GM13976 (cell line): ENCODE measurements at regions not wholly inside any gene's neighbourhood (a gene's known extent, or its start where the extent isn't known, plus 50 kb on each side); places are given as distances from the start of the nearest gene placed in this dataset.

Experiments
- DNase-seq: peaks from one replicate; pipeline ENCODE4 v3.0.0; 2012; ENCODE audit warnings: low spot score
- in situ Hi-C: fragments of 300-500 bp; cut with MboI; formaldehyde crosslinking; loops from one replicate; pipeline ENCODE4 v1.12.0; 2022; ENCODE audit warnings: low sequenced_read_pairs, mixed read lengths, inconsistent platforms; ENCODE audit not compliant: unreplicated experiment
- TF ChIP-seq, protein P1 (sequence below): IDR thresholded peaks from 2 replicates; pipeline ENCODE4 v1.5.1; 2012; ENCODE audit warnings: borderline replicate concordance, mild to moderate bottlenecking; ENCODE audit not compliant: insufficient read depth; ENCODE audit errors: extremely low read depth, missing control alignments, control extremely low read depth

GRCh38 chr4:125979950-125980349 is 665.2 kb downstream of the FAT4 start:
- TF ChIP-seq, protein P1, sequence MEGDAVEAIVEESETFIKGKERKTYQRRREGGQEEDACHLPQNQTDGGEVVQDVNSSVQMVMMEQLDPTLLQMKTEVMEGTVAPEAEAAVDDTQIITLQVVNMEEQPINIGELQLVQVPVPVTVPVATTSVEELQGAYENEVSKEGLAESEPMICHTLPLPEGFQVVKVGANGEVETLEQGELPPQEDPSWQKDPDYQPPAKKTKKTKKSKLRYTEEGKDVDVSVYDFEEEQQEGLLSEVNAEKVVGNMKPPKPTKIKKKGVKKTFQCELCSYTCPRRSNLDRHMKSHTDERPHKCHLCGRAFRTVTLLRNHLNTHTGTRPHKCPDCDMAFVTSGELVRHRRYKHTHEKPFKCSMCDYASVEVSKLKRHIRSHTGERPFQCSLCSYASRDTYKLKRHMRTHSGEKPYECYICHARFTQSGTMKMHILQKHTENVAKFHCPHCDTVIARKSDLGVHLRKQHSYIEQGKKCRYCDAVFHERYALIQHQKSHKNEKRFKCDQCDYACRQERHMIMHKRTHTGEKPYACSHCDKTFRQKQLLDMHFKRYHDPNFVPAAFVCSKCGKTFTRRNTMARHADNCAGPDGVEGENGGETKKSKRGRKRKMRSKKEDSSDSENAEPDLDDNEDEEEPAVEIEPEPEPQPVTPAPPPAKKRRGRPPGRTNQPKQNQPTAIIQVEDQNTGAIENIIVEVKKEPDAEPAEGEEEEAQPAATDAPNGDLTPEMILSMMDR: no peak

GRCh38 chr4:125983168-125983567 is 668.4 kb downstream of the FAT4 start:
- DNase-seq: no peak
- in situ Hi-C loops: no loop called here
- TF ChIP-seq, protein P1: no peak

More at GRCh38 chr4:125979950-125980349, 665.2 kb downstream of the FAT4 start:
- DNase-seq: no peak
- in situ Hi-C loops: no loop called here

DNA sequence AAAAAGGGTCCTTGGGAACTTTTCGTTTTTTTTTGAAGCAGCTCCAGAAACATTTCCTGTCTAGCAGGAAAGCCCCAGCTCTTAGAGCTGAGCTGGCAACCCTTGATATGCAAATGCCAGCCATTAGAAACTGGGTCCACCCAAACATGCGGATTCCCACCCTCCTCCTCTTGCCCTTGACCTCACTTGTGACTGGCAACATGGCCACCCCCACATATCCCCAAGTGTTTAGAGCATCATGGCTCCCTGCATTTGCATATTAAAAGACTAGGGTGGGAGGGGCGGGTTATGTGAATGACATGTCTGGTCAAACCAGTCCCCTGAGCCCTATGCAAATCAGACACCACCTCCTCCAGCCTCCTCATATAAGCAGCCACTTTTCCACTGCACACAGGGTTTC is 671.1 kb downstream of the FAT4 start:
- TF ChIP-seq, protein P1: no peak
- no peak for DNase-seq
- in situ Hi-C loops: no loop called here

GRCh38 chr4:125986307-125986706 is 671.6 kb downstream of the FAT4 start:
- in situ Hi-C loops: no loop called here
- TF ChIP-seq, protein P1: no peak
- no peak for DNase-seq

GRCh38 chr4:125988464-125988863 is 673.7 kb downstream of the FAT4 start:
- in situ Hi-C loops: no loop called here
- no peak for DNase-seq
- TF ChIP-seq, protein P1: no peak

DNA sequence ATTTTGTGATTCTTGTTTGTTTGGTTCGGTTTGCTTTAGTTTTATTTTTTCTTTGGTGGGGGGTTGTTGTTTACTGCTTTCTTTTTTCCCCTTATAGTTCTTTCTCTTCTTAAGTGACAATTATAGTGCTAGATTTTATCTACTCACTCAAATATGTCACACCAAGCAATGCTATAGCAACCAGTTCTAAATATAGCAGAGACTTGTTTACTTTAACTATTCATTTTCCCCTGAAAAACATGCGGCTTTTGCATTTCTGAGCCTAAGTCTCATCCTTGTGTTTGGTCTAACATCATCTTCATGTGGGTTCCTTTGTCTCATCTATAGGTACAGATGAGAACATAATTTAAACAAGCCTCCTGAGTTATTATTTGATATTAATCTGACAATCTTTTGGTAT is 676.6 kb downstream of the FAT4 start:
- in situ Hi-C loops: no loop called here
- DNase-seq: no peak
- TF ChIP-seq, protein P1: no peak

DNA sequence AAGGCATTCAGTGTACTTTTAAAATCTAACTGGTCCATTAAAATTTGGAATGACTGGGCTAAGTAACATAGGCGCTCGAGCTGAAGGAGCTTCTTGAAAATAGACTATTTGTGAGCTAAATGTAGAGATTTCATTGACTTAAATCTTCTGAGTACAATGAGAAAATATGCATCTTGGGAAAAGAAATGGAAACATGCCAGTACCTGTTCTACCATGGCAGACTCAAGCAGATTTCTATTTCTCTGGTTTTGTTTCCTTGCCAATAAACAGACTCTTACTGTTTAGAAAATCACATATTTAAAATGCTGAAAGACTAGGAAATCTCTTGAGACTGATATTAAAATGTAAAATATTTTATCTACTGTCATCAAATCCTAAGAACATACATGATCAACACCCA is 678.1 kb downstream of the FAT4 start:
- in situ Hi-C loops: no loop called here
- TF ChIP-seq, protein P1: no peak

More for the DNA sequence above, 678.1 kb downstream of the FAT4 start:
- no peak for DNase-seq
